HL-60 (cell line): ENCODE measurements at regions not wholly inside any gene's neighbourhood (a gene's known extent, or its start where the extent isn't known, plus 50 kb on each side); places are given as distances from the start of the nearest gene placed in this dataset.

ENCODE experiments used
- GABPA ChIP-seq: IDR thresholded peaks from 2 replicates; pipeline ENCODE4 v1.6.1; 2012; ENCODE audit warnings: low read depth
- POLR2AphosphoS5 ChIP-seq: IDR thresholded peaks from 2 replicates; pipeline ENCODE4 v1.6.1; 2012; ENCODE audit warnings: low read depth
- REST ChIP-seq: IDR thresholded peaks from 2 replicates; pipeline ENCODE4 v1.6.1; 2012; ENCODE audit warnings: low read depth; ENCODE audit not compliant: insufficient replicate concordance
- SPI1 ChIP-seq: IDR thresholded peaks from 2 replicates; pipeline ENCODE4 v1.6.1; 2012; ENCODE audit warnings: low read depth, mild to moderate bottlenecking, borderline replicate concordance
- TF ChIP-seq, protein P1 (sequence below): IDR thresholded peaks from one replicate; pipeline ENCODE4 v1.5.1; 2011; ENCODE audit warnings: low read length, control low read depth, inconsistent platforms; ENCODE audit not compliant: insufficient read depth

DNA sequence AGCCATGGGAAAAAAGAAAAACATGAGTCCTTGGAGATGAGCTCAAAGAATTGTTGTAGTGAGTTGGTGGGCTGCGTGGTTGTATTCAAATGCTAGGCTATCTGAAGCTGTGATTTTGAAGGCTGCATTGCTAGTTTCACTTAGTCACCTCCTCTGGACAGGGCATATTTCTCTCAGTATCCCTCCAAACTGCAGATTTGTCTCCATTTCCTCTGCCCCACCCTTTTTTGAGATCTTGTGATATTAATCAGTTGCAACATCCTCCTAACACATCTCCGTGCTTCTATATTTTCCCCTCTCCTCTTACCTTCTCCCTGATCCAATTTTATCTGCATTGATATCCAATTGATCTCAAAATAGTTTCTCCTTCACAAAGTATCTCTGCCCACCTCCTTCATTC lies 1048.0 kb upstream of the WWC1 start:
- TF ChIP-seq REST (no peak), GABPA (no peak), POLR2AphosphoS5 (no peak), SPI1 (no peak)
- TF ChIP-seq, protein P1, sequence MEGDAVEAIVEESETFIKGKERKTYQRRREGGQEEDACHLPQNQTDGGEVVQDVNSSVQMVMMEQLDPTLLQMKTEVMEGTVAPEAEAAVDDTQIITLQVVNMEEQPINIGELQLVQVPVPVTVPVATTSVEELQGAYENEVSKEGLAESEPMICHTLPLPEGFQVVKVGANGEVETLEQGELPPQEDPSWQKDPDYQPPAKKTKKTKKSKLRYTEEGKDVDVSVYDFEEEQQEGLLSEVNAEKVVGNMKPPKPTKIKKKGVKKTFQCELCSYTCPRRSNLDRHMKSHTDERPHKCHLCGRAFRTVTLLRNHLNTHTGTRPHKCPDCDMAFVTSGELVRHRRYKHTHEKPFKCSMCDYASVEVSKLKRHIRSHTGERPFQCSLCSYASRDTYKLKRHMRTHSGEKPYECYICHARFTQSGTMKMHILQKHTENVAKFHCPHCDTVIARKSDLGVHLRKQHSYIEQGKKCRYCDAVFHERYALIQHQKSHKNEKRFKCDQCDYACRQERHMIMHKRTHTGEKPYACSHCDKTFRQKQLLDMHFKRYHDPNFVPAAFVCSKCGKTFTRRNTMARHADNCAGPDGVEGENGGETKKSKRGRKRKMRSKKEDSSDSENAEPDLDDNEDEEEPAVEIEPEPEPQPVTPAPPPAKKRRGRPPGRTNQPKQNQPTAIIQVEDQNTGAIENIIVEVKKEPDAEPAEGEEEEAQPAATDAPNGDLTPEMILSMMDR: no peak
